ENCODE measurements at regions not wholly inside any gene's neighbourhood (a gene's known extent, or its start where the extent isn't known, plus 50 kb on each side); places are given as distances from the start of the nearest gene placed in this dataset.

DNA sequence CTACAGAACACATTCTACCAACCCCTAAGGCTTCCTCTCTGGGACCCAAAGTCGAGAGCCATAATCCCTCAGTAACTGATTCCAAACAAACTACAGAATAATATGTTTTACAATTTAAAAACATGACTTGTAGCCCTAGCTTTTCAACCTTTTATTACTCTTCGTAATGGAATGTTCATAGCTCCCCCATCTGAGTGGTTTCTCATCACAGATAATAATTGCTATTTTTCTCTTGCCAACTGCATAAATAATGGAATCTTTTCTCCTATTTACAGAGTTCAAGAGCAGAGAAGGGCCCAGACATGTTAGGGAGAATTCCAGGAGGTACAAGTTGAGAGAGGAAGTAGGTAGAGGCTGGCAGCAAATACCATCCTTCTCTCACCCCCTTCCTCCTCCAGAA lies 59.9 kb upstream of the CERS6 start:
- Histone ChIP-seq H3K4me1 (ENCODE audit: insufficient read depth, low read length, poor library complexity, severe bottlenecking) (no peaks in the 10 kb centered on the region), H3K9me3 (ENCODE audit: low read depth, low read length, poor library complexity, severe bottlenecking) (no peaks in the 10 kb centered on the region), H3K36me3 (ENCODE audit: insufficient read depth, low read length, poor library complexity, severe bottlenecking) (no peaks in the 10 kb centered on the region), H3K4me3 (ENCODE audit: low read depth, low read length, poor library complexity, severe bottlenecking) (no peak overlapping the region), H3K27ac (ENCODE audit: low read depth, low read length, poor library complexity, severe bottlenecking) (no peak overlapping the region), H3K27me3 (replicated peaks; ENCODE audit: insufficient read depth, low read depth, low read length, poor library complexity) (no peaks in the 10 kb centered on the region)
- TF ChIP-seq EZH2 (IDR thresholded peaks at IDR 0.05; ENCODE audit: borderline replicate concordance, low read depth, low read length, poor library complexity, severe bottlenecking) (no peak), CTCF (conservative IDR thresholded peaks at IDR 0.05; ENCODE audit: low read depth, low read length) (no peak)
- ChIA-PET CTCF (no interaction called here), POLR2A (ENCODE audit: low non-redundant PET) (no interaction called here)
- intact Hi-C loops (cut with micrococcal nuclease; ENCODE audit: unreplicated experiment) = no loop called here
- DNase-seq (ENCODE audit: low spot score) = no peak
- BruUV-seq (replicated peaks) = no TSS peak

DNA sequence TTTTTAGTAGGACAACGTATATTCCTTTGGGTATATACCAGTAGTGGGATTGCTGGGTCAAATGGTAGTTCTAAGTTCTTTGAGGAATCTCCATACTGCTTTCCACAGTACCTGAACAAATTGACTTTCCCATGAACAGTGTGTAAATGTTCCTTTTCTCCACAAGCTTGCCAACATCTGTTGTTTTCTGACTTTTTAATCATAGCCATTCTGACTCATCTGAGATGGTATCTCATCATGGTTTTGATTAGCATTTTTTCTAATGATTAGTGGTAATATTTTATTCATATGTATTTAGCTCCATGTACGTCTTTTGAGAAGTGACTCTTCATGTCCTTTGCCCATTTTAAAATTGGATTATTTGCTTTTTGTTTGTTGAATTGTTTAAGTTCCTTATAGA lies 58.4 kb upstream of the CERS6 start:
- no TSS peak for BruUV-seq (replicated peaks)
- H3K36me3 ChIP-seq (ENCODE audit: insufficient read depth, low read length, poor library complexity, severe bottlenecking) = no peaks in the 10 kb centered on the region
- CTCF ChIA-PET = no interaction called here
- POLR2A ChIA-PET (ENCODE audit: low non-redundant PET) = no interaction called here
- no peak for TF ChIP-seq EZH2 (IDR thresholded peaks at IDR 0.05; ENCODE audit: borderline replicate concordance, low read depth, low read length, poor library complexity, severe bottlenecking)
- TF ChIP-seq CTCF (conservative IDR thresholded peaks at IDR 0.05; ENCODE audit: low read depth, low read length) = no peak
- intact Hi-C loops (cut with micrococcal nuclease; ENCODE audit: unreplicated experiment) = no loop called here
- H3K4me3 ChIP-seq (ENCODE audit: low read depth, low read length, poor library complexity, severe bottlenecking) = no peak overlapping the region
- no peak for DNase-seq (ENCODE audit: low spot score)
- H3K27me3 ChIP-seq (replicated peaks; ENCODE audit: insufficient read depth, low read depth, low read length, poor library complexity) = no peaks in the 10 kb centered on the region
- H3K9me3 ChIP-seq (ENCODE audit: low read depth, low read length, poor library complexity, severe bottlenecking) = no peaks in the 10 kb centered on the region
- no peak overlapping the region for H3K27ac ChIP-seq (ENCODE audit: low read depth, low read length, poor library complexity, severe bottlenecking)
- H3K4me1 ChIP-seq (ENCODE audit: insufficient read depth, low read length, poor library complexity, severe bottlenecking) = no peaks in the 10 kb centered on the region

- ChIA-PET POLR2A (ENCODE audit: low non-redundant PET) (no interaction called here), CTCF (no interaction called here)
- Histone ChIP-seq H3K4me1 (ENCODE audit: insufficient read depth, low read length, poor library complexity, severe bottlenecking) (no peaks in the 10 kb centered on the region), H3K27me3 (replicated peaks; ENCODE audit: insufficient read depth, low read depth, low read length, poor library complexity) (no peaks in the 10 kb centered on the region), H3K9me3 (ENCODE audit: low read depth, low read length, poor library complexity, severe bottlenecking) (no peaks in the 10 kb centered on the region), H3K36me3 (ENCODE audit: insufficient read depth, low read length, poor library complexity, severe bottlenecking) (no peaks in the 10 kb centered on the region), H3K4me3 (ENCODE audit: low read depth, low read length, poor library complexity, severe bottlenecking) (no peak overlapping the region), H3K27ac (ENCODE audit: low read depth, low read length, poor library complexity, severe bottlenecking) (no peak overlapping the region)
- intact Hi-C loops (cut with micrococcal nuclease; ENCODE audit: unreplicated experiment) = no loop called here
- BruUV-seq (replicated peaks) = no TSS peak
- TF ChIP-seq CTCF (conservative IDR thresholded peaks at IDR 0.05; ENCODE audit: low read depth, low read length) = no peak
- no peak for TF ChIP-seq EZH2 (IDR thresholded peaks at IDR 0.05; ENCODE audit: borderline replicate concordance, low read depth, low read length, poor library complexity, severe bottlenecking)
- DNase-seq (ENCODE audit: low spot score) = no peak
Observed at GRCh38 chr2:168401048-168401556, 55.0 kb upstream of the CERS6 start.

All from A673 (cell line).